ENCODE measurements at regions not wholly inside any gene's neighbourhood (a gene's known extent, or its start where the extent isn't known, plus 50 kb on each side); places are given as distances from the start of the nearest gene placed in this dataset.

DNA sequence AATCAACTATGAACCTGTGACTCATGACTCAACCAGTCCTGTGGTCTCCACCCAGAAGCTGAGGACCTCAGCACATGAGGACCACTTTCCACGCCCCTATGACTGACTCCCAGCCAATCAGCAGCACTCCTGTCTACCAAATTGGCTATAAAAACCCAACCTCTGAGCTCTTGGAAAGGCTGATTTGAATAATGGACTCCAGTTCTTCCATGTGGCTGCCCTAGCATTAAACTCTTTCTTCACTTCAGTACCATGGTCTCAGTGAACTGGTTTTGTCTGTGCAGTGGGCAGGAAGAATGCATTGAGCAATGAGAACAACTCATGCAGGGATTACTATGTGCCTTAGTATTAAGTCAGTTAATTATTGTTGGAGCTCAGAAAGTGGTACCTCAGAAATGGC is 78.3 kb downstream of the CMPK2 start:
- TF ChIP-seq, protein P1, sequence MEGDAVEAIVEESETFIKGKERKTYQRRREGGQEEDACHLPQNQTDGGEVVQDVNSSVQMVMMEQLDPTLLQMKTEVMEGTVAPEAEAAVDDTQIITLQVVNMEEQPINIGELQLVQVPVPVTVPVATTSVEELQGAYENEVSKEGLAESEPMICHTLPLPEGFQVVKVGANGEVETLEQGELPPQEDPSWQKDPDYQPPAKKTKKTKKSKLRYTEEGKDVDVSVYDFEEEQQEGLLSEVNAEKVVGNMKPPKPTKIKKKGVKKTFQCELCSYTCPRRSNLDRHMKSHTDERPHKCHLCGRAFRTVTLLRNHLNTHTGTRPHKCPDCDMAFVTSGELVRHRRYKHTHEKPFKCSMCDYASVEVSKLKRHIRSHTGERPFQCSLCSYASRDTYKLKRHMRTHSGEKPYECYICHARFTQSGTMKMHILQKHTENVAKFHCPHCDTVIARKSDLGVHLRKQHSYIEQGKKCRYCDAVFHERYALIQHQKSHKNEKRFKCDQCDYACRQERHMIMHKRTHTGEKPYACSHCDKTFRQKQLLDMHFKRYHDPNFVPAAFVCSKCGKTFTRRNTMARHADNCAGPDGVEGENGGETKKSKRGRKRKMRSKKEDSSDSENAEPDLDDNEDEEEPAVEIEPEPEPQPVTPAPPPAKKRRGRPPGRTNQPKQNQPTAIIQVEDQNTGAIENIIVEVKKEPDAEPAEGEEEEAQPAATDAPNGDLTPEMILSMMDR (IDR thresholded peaks at IDR 0.05), result no peak
- no peak for TF ChIP-seq ZFX (IDR thresholded peaks at IDR 0.05; ENCODE audit: borderline replicate concordance)

Measured in 22Rv1 (cell line).